ENCODE measurements at regions not wholly inside any gene's neighbourhood (a gene's known extent, or its start where the extent isn't known, plus 50 kb on each side); places are given as distances from the start of the nearest gene placed in this dataset.

DNA sequence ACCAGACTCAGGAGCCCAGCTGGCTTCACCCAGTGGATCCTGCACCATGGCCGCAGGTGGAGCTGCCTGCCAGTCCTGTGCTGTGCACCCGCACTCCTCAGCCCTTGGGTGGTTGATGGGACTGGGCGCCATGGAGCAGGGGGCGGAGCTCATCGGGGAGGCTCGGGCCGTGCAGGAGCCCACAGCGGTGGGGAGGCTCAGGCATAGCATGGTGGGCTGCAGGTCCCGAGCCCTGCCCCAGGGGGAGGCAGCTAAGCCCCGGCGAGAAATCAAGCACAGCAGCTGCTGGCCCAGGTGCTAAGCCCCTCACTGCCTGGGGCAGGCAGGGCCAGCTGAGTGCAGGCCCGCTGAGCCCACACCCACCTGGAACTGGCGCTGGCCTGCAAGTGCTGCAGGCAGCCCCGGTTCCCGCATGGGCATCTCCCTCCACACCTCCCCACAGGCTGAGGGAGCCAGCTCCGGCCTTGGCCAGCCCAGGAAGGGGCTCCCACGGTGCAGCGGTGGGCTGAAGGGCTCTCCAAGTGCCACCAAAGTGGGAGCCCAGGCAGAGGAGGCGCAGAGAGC, 464.1 kb upstream of the DIPK2B start:
- TF ChIP-seq, protein P1, sequence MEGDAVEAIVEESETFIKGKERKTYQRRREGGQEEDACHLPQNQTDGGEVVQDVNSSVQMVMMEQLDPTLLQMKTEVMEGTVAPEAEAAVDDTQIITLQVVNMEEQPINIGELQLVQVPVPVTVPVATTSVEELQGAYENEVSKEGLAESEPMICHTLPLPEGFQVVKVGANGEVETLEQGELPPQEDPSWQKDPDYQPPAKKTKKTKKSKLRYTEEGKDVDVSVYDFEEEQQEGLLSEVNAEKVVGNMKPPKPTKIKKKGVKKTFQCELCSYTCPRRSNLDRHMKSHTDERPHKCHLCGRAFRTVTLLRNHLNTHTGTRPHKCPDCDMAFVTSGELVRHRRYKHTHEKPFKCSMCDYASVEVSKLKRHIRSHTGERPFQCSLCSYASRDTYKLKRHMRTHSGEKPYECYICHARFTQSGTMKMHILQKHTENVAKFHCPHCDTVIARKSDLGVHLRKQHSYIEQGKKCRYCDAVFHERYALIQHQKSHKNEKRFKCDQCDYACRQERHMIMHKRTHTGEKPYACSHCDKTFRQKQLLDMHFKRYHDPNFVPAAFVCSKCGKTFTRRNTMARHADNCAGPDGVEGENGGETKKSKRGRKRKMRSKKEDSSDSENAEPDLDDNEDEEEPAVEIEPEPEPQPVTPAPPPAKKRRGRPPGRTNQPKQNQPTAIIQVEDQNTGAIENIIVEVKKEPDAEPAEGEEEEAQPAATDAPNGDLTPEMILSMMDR (IDR thresholded peaks at IDR 0.05; ENCODE audit: low read depth, low read length), result no peak
- no peak for TF ChIP-seq POLR2A (IDR thresholded peaks at IDR 0.05; ENCODE audit: extremely low read depth, insufficient read length)

All from NB4 (cell line).